BJ (cell line): ENCODE measurements at regions not wholly inside any gene's neighbourhood (a gene's known extent, or its start where the extent isn't known, plus 50 kb on each side); places are given as distances from the start of the nearest gene placed in this dataset.

Experiments
- CTCF ChIA-PET: fragments of 350-600 bp; formaldehyde crosslinking; extraction: SDS; loops from one replicate; lab custom pipeline; 2021; ENCODE audit warnings: antibody characterized with exemption, inconsistent platforms; lab: Yijun Ruan, JAX
- POLR2A ChIA-PET: fragments of 300-600 bp; sonication (Branson Sonifier 250); formaldehyde crosslinking; extraction: SDS; loops from one replicate; lab custom pipeline; 2021; ENCODE audit warnings: antibody characterized with exemption; lab: Charles Lee
- DNase-seq: peaks from one replicate; pipeline ENCODE4 v3.0.0-alpha.2; 2011; ENCODE audit warnings: low read depth
- H3K27me3 ChIP-seq: 2 replicates; pipeline ENCODE4 v1.6.0; 2011; ENCODE audit warnings: low read length; ENCODE audit not compliant: control insufficient read depth, insufficient read depth
- H3K36me3 ChIP-seq: 2 replicates; pipeline ENCODE4 v1.5.1; 2011; ENCODE audit warnings: low read length; ENCODE audit not compliant: control insufficient read depth, insufficient read depth
- H3K4me3 ChIP-seq: 2 replicates; pipeline ENCODE4 v1.5.1; 2011; ENCODE audit warnings: low read depth, mild to moderate bottlenecking, control low read depth, low read length
- TF ChIP-seq, protein P1 (sequence below): IDR thresholded peaks from 2 replicates; pipeline ENCODE4 v1.5.1; 2011; ENCODE audit warnings: low read depth, mild to moderate bottlenecking, control low read depth, inconsistent platforms, low read length, moderate library complexity; ENCODE audit not compliant: insufficient read depth

- no peak overlapping the region for H3K4me3 ChIP-seq
- ChIA-PET CTCF (no interaction called here), POLR2A (no interaction called here)
- H3K27me3 ChIP-seq, result no peaks in the 10 kb centered on the region
- TF ChIP-seq, protein P1, sequence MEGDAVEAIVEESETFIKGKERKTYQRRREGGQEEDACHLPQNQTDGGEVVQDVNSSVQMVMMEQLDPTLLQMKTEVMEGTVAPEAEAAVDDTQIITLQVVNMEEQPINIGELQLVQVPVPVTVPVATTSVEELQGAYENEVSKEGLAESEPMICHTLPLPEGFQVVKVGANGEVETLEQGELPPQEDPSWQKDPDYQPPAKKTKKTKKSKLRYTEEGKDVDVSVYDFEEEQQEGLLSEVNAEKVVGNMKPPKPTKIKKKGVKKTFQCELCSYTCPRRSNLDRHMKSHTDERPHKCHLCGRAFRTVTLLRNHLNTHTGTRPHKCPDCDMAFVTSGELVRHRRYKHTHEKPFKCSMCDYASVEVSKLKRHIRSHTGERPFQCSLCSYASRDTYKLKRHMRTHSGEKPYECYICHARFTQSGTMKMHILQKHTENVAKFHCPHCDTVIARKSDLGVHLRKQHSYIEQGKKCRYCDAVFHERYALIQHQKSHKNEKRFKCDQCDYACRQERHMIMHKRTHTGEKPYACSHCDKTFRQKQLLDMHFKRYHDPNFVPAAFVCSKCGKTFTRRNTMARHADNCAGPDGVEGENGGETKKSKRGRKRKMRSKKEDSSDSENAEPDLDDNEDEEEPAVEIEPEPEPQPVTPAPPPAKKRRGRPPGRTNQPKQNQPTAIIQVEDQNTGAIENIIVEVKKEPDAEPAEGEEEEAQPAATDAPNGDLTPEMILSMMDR, result peak; percentile 30; the same call in 1 of the 2 replicates
- DNase-seq, result peak; percentile 13
- H3K36me3 ChIP-seq, result no peaks in the 10 kb centered on the region
Observed at GRCh38 chr13:37277435-37278144, 172.1 kb upstream of the CSNK1A1L start.

DNA sequence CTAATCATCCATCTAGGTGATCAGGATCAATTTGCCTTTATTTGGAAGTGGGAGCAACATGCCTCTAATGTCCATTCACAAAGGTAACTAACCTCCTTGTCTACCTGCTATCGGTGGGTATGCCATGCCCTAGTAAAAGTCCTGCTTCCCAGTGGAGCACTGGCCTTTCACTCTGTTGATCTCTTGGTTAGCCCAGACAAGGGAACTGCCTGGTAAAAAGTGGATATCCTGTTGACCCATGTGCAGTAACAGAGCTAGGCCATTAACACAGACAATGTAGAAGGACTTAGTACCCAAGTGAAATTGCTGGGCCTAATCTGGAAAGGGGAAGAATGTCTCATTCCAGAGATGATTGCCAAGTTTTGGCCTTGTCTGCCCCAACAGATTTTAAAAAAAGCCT is 171.5 kb upstream of the CSNK1A1L start:
- Histone ChIP-seq H3K27me3 (no peaks in the 10 kb centered on the region), H3K4me3 (no peak overlapping the region), H3K36me3 (no peaks in the 10 kb centered on the region)
- TF ChIP-seq, protein P1, result no peak
- CTCF ChIA-PET, result no interaction called here
- POLR2A ChIA-PET, result no interaction called here
- no peak for DNase-seq

DNA sequence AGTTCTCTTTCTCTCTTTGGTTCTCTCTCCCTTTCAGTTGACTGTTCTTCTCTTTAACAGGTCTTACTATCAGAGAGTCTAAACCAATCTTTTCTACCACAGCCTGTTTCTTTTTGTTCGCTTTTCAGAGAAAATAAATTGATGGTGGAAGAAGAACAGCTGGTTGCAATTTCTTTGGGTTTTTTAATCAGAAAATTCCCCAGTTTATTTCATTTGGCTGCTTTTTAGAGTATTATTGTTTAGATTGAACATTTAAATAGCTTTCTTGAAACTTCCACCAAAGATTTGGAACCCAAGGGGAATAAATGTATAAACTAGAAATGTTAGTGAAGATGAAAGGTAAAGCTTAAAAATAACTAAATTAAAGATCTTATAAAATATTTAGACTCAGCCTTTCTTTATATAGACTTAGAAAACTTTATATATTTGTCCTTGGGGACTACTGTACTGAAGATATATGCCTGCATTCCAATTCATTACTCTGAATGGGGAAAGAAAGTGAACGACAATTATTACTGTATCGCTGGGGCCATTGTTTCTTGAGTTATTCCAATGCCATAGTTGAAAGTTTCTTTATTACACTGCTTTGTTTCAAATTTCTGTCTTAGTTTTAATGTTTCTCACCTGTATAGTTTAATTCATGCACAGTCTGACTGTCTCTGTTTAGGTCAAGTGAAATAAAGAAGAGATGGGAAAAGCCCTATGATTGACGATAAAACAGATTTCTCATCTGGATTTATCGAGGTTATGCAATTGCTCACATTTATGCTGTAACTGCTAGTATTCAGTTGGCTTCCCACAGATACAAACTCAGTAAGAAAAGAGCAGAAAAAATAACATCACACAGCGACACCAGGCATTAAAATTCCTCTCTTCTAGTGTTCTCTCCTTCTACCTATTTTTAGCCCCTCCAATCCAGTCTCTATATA is 169.4 kb upstream of the CSNK1A1L start:
- ChIA-PET POLR2A (no interaction called here), CTCF (no interaction called here)
- TF ChIP-seq, protein P1, result no peak
- Histone ChIP-seq H3K27me3 (no peaks in the 10 kb centered on the region), H3K36me3 (no peaks in the 10 kb centered on the region), H3K4me3 (no peak overlapping the region)
- DNase-seq, result no peak

DNA sequence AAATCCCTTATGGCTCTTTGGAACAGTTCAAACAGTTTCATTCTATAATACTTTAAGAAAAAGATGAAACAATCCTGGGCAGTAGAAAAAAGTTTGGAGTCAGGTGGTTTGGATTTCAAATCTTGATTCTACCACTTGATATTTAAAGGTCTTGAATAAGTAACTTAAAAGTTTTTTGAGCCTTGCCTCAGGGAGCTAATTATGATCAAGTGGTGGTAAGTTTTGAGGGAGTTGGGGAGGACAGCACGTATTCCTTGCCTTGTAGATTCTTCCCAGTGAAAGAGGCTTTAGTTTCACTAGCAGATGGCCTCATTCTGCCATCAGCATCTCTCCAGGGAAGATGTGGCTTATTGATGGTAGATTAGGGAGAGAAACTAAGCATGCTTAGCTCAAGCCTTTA is 168.4 kb upstream of the CSNK1A1L start:
- DNase-seq, result no peak
- H3K27me3 ChIP-seq, result no peaks in the 10 kb centered on the region
- no peak overlapping the region for H3K4me3 ChIP-seq
- TF ChIP-seq, protein P1, result no peak
- no peaks in the 10 kb centered on the region for H3K36me3 ChIP-seq
- POLR2A ChIA-PET, result no interaction called here
- CTCF ChIA-PET, result no interaction called here
